SK-N-SH (cell line): ENCODE measurements at regions not wholly inside any gene's neighbourhood (a gene's known extent, or its start where the extent isn't known, plus 50 kb on each side); places are given as distances from the start of the nearest gene placed in this dataset.
A peak's percentile ranks its signal among the peaks of the same experiment; 100 is the strongest.

ENCODE experiments used
- CTCF ChIA-PET: fragments of 300-600, 350-600 bp; formaldehyde crosslinking; extraction: SDS; loops from one replicate; lab custom pipeline; 2021; lab: Yijun Ruan, JAX
- POLR2A ChIA-PET: fragments of 350-600 bp; sonication (Branson Sonifier 250); formaldehyde crosslinking; extraction: SDS; loops from one replicate; lab custom pipeline; 2020; ENCODE audit warnings: antibody characterized with exemption, inconsistent platforms; lab: Yijun Ruan, JAX
- DNase-seq: peaks from one replicate; pipeline ENCODE4 v3.0.0; 2012
- H2AFZ ChIP-seq: fragments of 200-600 bp; sonication (generic); 2 replicates; pipeline ENCODE4 v1.8.1; 2016; ENCODE audit warnings: antibody characterized with exemption, mild to moderate bottlenecking, low read depth
- H3F3A ChIP-seq: fragments of 200-600 bp; sonication (generic); replicated peaks from 2 replicates; pipeline ENCODE3; 2016; ENCODE audit warnings: antibody characterized with exemption, mild to moderate bottlenecking; ENCODE audit not compliant: insufficient read depth
- H3K27ac ChIP-seq, 2 experiments: fragments of 200-500 bp in 1 of 2; fragments of 200-600 bp in 1 of 2; sonication (Bioruptor generic) in 1 of 2; sonication (generic), shearing (Covaris generic) in 1 of 2; 2 replicates each; pipeline versions ENCODE4 v1.5.1 to v1.6.1; 2014 to 2016; ENCODE audit warnings: low read depth in 2 of 2, inconsistent platforms in 1 of 2, low read length in 1 of 2, mild to moderate bottlenecking in 1 of 2, mixed read lengths in 1 of 2
- H3K27me3 ChIP-seq: fragments of 200-600 bp; sonication (generic), shearing (Covaris generic); 2 replicates; pipeline ENCODE4 v1.6.1; 2016; ENCODE audit warnings: mixed run types; ENCODE audit not compliant: insufficient read depth
- H3K36me3 ChIP-seq, 2 experiments: fragments of 200-500 bp in 1 of 2; fragments of 200-600 bp in 1 of 2; sonication (Bioruptor generic) in 1 of 2; sonication (generic) in 1 of 2; replicated peaks in 1 of 2; 2 replicates each; pipeline versions ENCODE3 to v1.5.1; 2014 to 2016; ENCODE audit warnings: low read length in 1 of 2, mild to moderate bottlenecking in 1 of 2; ENCODE audit not compliant: insufficient read depth in 2 of 2, control insufficient read depth in 1 of 2
- H3K4me1 ChIP-seq, 2 experiments: fragments of 200-500 bp in 1 of 2; fragments of 200-600 bp in 1 of 2; sonication (Bioruptor generic) in 1 of 2; sonication (generic), shearing (Covaris generic) in 1 of 2; 2 replicates each; pipeline versions ENCODE4 v1.5.1 to v1.6.1; 2014 to 2016; ENCODE audit warnings: low read depth in 1 of 2, low read length in 1 of 2, mixed run types in 1 of 2; ENCODE audit not compliant: insufficient read depth in 2 of 2, control insufficient read depth in 1 of 2
- H3K4me2 ChIP-seq: fragments of 200-600 bp; sonication (generic), shearing (Covaris generic); 2 replicates; pipeline ENCODE4 v1.6.1; 2017; ENCODE audit warnings: mixed run types
- H3K4me3 ChIP-seq, 2 experiments: fragments of 200-500 bp in 1 of 2; fragments of 200-600 bp in 1 of 2; sonication (Bioruptor generic) in 1 of 2; sonication (generic), shearing (Covaris generic) in 1 of 2; 2 replicates each; pipeline versions ENCODE4 v1.5.1 to v1.8.1; 2014 to 2016; ENCODE audit warnings: low read depth in 2 of 2, inconsistent platforms in 1 of 2, low read length in 1 of 2, mild to moderate bottlenecking in 1 of 2, mixed read lengths in 1 of 2, moderate library complexity in 1 of 2
- H3K79me2 ChIP-seq: fragments of 200-600 bp; sonication (generic); 2 replicates; pipeline ENCODE4 v1.8.1; 2017; ENCODE audit warnings: mild to moderate bottlenecking; ENCODE audit not compliant: insufficient read depth
- H3K9ac ChIP-seq: fragments of 200-600 bp; sonication (generic); 2 replicates; pipeline ENCODE4 v1.6.1; 2017; ENCODE audit warnings: mixed run types
- H3K9me2 ChIP-seq: fragments of 200-600 bp; sonication (generic); 2 replicates; pipeline ENCODE4 v1.6.1; 2017; ENCODE audit warnings: mixed run types
- H3K9me3 ChIP-seq: fragments of 200-600 bp; sonication (generic); 2 replicates; pipeline ENCODE4 v1.6.1; 2017; ENCODE audit warnings: mixed run types, mild to moderate bottlenecking, moderate library complexity
- H4K20me1 ChIP-seq: fragments of 200-600 bp; sonication (generic); 2 replicates; pipeline ENCODE4 v1.6.1; 2017; ENCODE audit warnings: mild to moderate bottlenecking, mixed run types; ENCODE audit not compliant: insufficient read depth
- CHD2 ChIP-seq: fragments of 150-350 bp; IDR thresholded peaks from 2 replicates; pipeline ENCODE4 v1.6.1; 2018; ENCODE audit warnings: low read length; ENCODE audit not compliant: partially characterized antibody
- FOSL2 ChIP-seq: IDR thresholded peaks from 2 replicates; pipeline ENCODE4 v1.4.0; 2012; ENCODE audit warnings: low read depth, mild to moderate bottlenecking, moderate library complexity, borderline replicate concordance
- GABPA ChIP-seq: IDR thresholded peaks from 2 replicates; pipeline ENCODE4 v1.4.0; 2012; ENCODE audit warnings: low read depth, mild to moderate bottlenecking
- GATA2 ChIP-seq: sonication (generic); formaldehyde crosslinking; IDR thresholded peaks from 2 replicates; pipeline ENCODE4 v1.5.0; 2020; ENCODE audit warnings: mild to moderate bottlenecking, missing genetic modification reagents
- MEF2A ChIP-seq: IDR thresholded peaks from 2 replicates; pipeline ENCODE4 v1.4.0; 2012; ENCODE audit warnings: low read depth, borderline replicate concordance
- NFIC ChIP-seq: IDR thresholded peaks from 2 replicates; pipeline ENCODE4 v1.4.0; 2012; ENCODE audit warnings: borderline replicate concordance
- RAD21 ChIP-seq: IDR thresholded peaks from 2 replicates; pipeline ENCODE4 v1.6.1; 2012; ENCODE audit warnings: mild to moderate bottlenecking, low read length
- REST ChIP-seq: IDR thresholded peaks from 2 replicates; pipeline ENCODE4 v1.6.1; 2012; ENCODE audit warnings: mild to moderate bottlenecking, low read depth, low read length, moderate library complexity
- RXRA ChIP-seq: IDR thresholded peaks from 2 replicates; pipeline ENCODE4 v1.4.0; 2012; ENCODE audit warnings: low read depth, mild to moderate bottlenecking, borderline replicate concordance
- TAF1 ChIP-seq: IDR thresholded peaks from 2 replicates; pipeline ENCODE4 v1.6.1; 2012; ENCODE audit warnings: low read depth, mild to moderate bottlenecking, low read length, moderate library complexity, borderline replicate concordance
- USF2 ChIP-seq: fragments of 150-350 bp; IDR thresholded peaks from 2 replicates; pipeline ENCODE4 v1.6.1; 2017; ENCODE audit warnings: antibody characterized with exemption, low read length, low read depth, borderline replicate concordance
- YY1 ChIP-seq: IDR thresholded peaks from 2 replicates; pipeline ENCODE4 v1.4.0; 2012; ENCODE audit warnings: low read depth, mild to moderate bottlenecking
- ZBTB33 ChIP-seq: IDR thresholded peaks from 2 replicates; pipeline ENCODE4 v1.4.0; 2012; ENCODE audit warnings: low read depth, borderline replicate concordance
- WGBS: methylation state at CpG from one replicate; pipeline ENCODE4 v1.1.6; 2017; ENCODE audit warnings: low lambda C conversion rate; 5-methylcytosine and 5-hydroxymethylcytosine counted together

GRCh38 chr3:99575683-99576082 is 62.7 kb upstream of the COL8A1 start:
- no peak overlapping the region for H3K9ac ChIP-seq
- H3K27me3 ChIP-seq = no peaks in the 10 kb centered on the region
- peak overlapping the region in 1 of 2 experiments; percentile 23; a peak in 1 of 4 replicates for H3K27ac ChIP-seq
- H2AFZ ChIP-seq = no peak overlapping the region
- no peaks in the 10 kb centered on the region for H3K36me3 ChIP-seq
- no peaks in the 10 kb centered on the region for H3K9me2 ChIP-seq
- CTCF ChIA-PET = no interaction called here
- H3K9me3 ChIP-seq = no peaks in the 10 kb centered on the region
- no peaks in the 10 kb centered on the region for H3F3A ChIP-seq
- H3K79me2 ChIP-seq = no peaks in the 10 kb centered on the region
- WGBS = 2% methylated on average over 2 of the region's 2 CpGs
- H3K4me1 ChIP-seq = no peaks in the 10 kb centered on the region
- no peaks in the 10 kb centered on the region for H4K20me1 ChIP-seq
- no peak overlapping the region for H3K4me2 ChIP-seq
- POLR2A ChIA-PET = no interaction called here
- DNase-seq = no peak
- TF ChIP-seq CHD2 (no peak), NFIC (no peak), TAF1 (no peak), FOSL2 (no peak)
- no peak overlapping the region for H3K4me3 ChIP-seq

GRCh38 chr3:99570061-99570460 is 68.3 kb upstream of the COL8A1 start:
- H3K9me3 ChIP-seq = no peaks in the 10 kb centered on the region
- DNase-seq = no peak
- WGBS = 0% methylated on average over 1 of the region's 1 CpG
- H3K27me3 ChIP-seq = no peaks in the 10 kb centered on the region
- no peak overlapping the region for H3K9ac ChIP-seq
- no peak overlapping the region for H3K4me3 ChIP-seq
- no peak overlapping the region for H3K27ac ChIP-seq
- no peaks in the 10 kb centered on the region for H4K20me1 ChIP-seq
- H2AFZ ChIP-seq = no peak overlapping the region
- ChIA-PET POLR2A (no interaction called here), CTCF (no interaction called here)
- no peak for TF ChIP-seq TAF1
- TF ChIP-seq GABPA = no peak
- TF ChIP-seq YY1 = no peak
- TF ChIP-seq MEF2A = no peak
- no peak for TF ChIP-seq GATA2 (CRISPR knock-in tag)
- no peak for TF ChIP-seq NFIC
- no peak for TF ChIP-seq RAD21
- TF ChIP-seq ZBTB33 = no peak
- TF ChIP-seq USF2 = no peak
- no peak for TF ChIP-seq RXRA
- TF ChIP-seq REST = no peak
- TF ChIP-seq CHD2 = no peak
- H3K36me3 ChIP-seq = no peaks in the 10 kb centered on the region
- no peaks in the 10 kb centered on the region for H3K79me2 ChIP-seq
- no peak overlapping the region for H3K4me2 ChIP-seq
- no peaks in the 10 kb centered on the region for H3F3A ChIP-seq
- H3K4me1 ChIP-seq = no peaks in the 10 kb centered on the region
- H3K9me2 ChIP-seq = no peaks in the 10 kb centered on the region
